ENCODE measurements at regions not wholly inside any gene's neighbourhood (a gene's known extent, or its start where the extent isn't known, plus 50 kb on each side); places are given as distances from the start of the nearest gene placed in this dataset.

DNA sequence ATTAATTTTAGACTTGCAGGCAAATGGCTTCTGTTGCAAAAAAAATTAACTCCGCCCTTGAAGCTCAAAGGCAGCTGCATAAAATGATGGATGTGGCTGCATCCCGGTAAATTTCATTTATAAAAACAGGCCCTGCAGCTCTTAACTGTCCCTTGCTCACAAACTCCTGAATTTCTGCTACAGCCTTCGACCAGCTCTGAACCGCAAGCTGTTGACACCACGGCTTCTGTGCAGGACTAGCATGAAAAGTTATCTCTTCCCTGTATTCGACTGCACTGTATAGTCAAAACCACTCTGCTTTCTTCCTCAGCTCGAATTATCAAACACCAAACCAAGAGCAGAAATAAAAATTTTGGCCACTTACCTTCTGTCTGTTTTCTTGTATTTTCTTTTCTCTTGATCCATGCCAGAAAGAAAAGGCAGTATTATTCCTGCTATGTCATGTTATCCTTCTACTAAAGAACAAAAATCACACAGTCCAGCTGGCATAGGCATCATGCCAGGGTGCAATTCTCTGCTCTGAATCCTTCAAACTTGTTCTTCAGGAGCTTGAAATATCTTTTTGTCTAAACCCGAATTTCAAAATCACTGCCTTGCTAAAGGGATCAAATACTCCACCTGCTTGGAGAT, 195.5 kb upstream of the NCAM2 start:
- ATAC-seq (ENCODE audit: insufficient read depth, low read depth) (no peak), DNase-seq (no peak)
- Histone ChIP-seq H3K36me3 (ENCODE audit: insufficient read depth, low read length) (no peaks in the 10 kb centered on the region), H4K20me1 (ENCODE audit: insufficient read depth, low read length) (no peaks in the 10 kb centered on the region), H3K27ac (ENCODE audit: low read length) (no peak overlapping the region), H3K79me2 (ENCODE audit: insufficient read depth, low read length) (no peaks in the 10 kb centered on the region), H2AFZ (ENCODE audit: low read depth, low read length) (no peak overlapping the region), H3K4me3 (ENCODE audit: low read depth in 1 of 2, low read length in 2 of 2) (no peak overlapping the region), H3K4me2 (ENCODE audit: insufficient read depth, low read length) (no peak overlapping the region), H3K27me3 (ENCODE audit: insufficient read depth, low read length, poor library complexity) (no peaks in the 10 kb centered on the region), H3K4me1 (ENCODE audit: insufficient read depth, low read length) (no peaks in the 10 kb centered on the region), H3K9ac (ENCODE audit: low read depth, low read length) (no peak overlapping the region), H3K9me3 (ENCODE audit: insufficient read depth, low read length, severe bottlenecking) (no peaks in the 10 kb centered on the region)
- TF ChIP-seq, protein P1, sequence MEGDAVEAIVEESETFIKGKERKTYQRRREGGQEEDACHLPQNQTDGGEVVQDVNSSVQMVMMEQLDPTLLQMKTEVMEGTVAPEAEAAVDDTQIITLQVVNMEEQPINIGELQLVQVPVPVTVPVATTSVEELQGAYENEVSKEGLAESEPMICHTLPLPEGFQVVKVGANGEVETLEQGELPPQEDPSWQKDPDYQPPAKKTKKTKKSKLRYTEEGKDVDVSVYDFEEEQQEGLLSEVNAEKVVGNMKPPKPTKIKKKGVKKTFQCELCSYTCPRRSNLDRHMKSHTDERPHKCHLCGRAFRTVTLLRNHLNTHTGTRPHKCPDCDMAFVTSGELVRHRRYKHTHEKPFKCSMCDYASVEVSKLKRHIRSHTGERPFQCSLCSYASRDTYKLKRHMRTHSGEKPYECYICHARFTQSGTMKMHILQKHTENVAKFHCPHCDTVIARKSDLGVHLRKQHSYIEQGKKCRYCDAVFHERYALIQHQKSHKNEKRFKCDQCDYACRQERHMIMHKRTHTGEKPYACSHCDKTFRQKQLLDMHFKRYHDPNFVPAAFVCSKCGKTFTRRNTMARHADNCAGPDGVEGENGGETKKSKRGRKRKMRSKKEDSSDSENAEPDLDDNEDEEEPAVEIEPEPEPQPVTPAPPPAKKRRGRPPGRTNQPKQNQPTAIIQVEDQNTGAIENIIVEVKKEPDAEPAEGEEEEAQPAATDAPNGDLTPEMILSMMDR (IDR thresholded peaks at IDR 0.05; ENCODE audit: borderline replicate concordance, extremely low read depth, low read length, poor library complexity, severe bottlenecking): no peak
- TF ChIP-seq EZH2 (IDR thresholded peaks at IDR 0.05; ENCODE audit: borderline replicate concordance, low read depth, low read length, severe bottlenecking): no peak

DNA sequence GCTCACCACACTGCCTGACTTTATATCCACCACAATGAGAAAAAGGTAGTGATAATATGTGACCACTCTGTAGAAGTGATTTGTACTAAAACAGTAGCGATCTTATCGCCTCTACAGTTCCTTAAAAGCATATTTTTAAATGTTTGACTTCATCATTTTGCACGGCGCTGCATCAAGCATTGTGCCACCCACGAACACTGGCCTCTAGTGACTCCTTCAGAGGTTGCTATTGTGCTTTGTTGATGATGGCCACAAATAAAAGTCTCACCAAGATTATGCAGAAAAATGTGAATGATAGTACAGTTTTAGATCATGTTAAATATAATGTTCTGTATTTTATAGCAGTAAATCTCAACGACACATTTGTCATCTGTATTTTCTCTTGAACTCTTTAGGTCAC, 186.5 kb upstream of the NCAM2 start:
- TF ChIP-seq, protein P1 (IDR thresholded peaks at IDR 0.05; ENCODE audit: borderline replicate concordance, extremely low read depth, low read length, poor library complexity, severe bottlenecking): no peak
- TF ChIP-seq EZH2 (IDR thresholded peaks at IDR 0.05; ENCODE audit: borderline replicate concordance, low read depth, low read length, severe bottlenecking): no peak
- H3K9ac ChIP-seq (ENCODE audit: low read depth, low read length): no peak overlapping the region
- DNase-seq: no peak
- no peak for ATAC-seq (ENCODE audit: insufficient read depth, low read depth)
- H3K36me3 ChIP-seq (ENCODE audit: insufficient read depth, low read length): no peaks in the 10 kb centered on the region
- H3K27ac ChIP-seq (ENCODE audit: low read length): no peak overlapping the region
- no peaks in the 10 kb centered on the region for H3K79me2 ChIP-seq (ENCODE audit: insufficient read depth, low read length)
- H3K4me2 ChIP-seq (ENCODE audit: insufficient read depth, low read length): no peak overlapping the region
- H4K20me1 ChIP-seq (ENCODE audit: insufficient read depth, low read length): no peaks in the 10 kb centered on the region
- no peak overlapping the region for H2AFZ ChIP-seq (ENCODE audit: low read depth, low read length)
- no peak overlapping the region for H3K4me3 ChIP-seq (ENCODE audit: low read depth in 1 of 2, low read length in 2 of 2)
- H3K27me3 ChIP-seq (ENCODE audit: insufficient read depth, low read length, poor library complexity): no peaks in the 10 kb centered on the region
- no peaks in the 10 kb centered on the region for H3K9me3 ChIP-seq (ENCODE audit: insufficient read depth, low read length, severe bottlenecking)
- no peaks in the 10 kb centered on the region for H3K4me1 ChIP-seq (ENCODE audit: insufficient read depth, low read length)

DNA sequence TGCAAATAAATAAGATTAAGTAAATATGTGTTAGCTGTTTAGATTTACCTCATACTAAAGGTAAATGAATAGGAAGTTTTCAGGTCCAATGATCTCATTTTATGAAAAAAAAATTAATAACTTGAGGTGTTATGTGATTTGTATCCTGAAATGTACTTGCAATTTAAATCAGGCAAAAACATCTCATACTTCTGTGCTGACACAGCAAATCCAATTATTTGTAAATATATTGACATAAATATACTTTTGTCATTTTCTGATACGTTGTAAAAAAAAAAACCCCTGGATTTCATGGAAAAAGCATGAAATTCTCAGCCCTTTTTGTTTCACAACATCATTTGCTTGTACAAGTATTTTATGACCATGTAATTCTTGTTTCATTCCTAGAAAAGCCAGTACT, 184.1 kb upstream of the NCAM2 start:
- Histone ChIP-seq H3K27me3 (ENCODE audit: insufficient read depth, low read length, poor library complexity) (no peaks in the 10 kb centered on the region), H4K20me1 (ENCODE audit: insufficient read depth, low read length) (no peaks in the 10 kb centered on the region), H3K4me1 (ENCODE audit: insufficient read depth, low read length) (no peaks in the 10 kb centered on the region), H2AFZ (ENCODE audit: low read depth, low read length) (no peak overlapping the region), H3K9ac (ENCODE audit: low read depth, low read length) (no peak overlapping the region), H3K36me3 (ENCODE audit: insufficient read depth, low read length) (no peaks in the 10 kb centered on the region), H3K4me2 (ENCODE audit: insufficient read depth, low read length) (no peak overlapping the region), H3K9me3 (ENCODE audit: insufficient read depth, low read length, severe bottlenecking) (no peaks in the 10 kb centered on the region), H3K27ac (ENCODE audit: low read length) (no peak overlapping the region), H3K4me3 (ENCODE audit: low read depth in 1 of 2, low read length in 2 of 2) (no peak overlapping the region), H3K79me2 (ENCODE audit: insufficient read depth, low read length) (no peaks in the 10 kb centered on the region)
- TF ChIP-seq EZH2 (IDR thresholded peaks at IDR 0.05; ENCODE audit: borderline replicate concordance, low read depth, low read length, severe bottlenecking): no peak
- TF ChIP-seq, protein P1 (IDR thresholded peaks at IDR 0.05; ENCODE audit: borderline replicate concordance, extremely low read depth, low read length, poor library complexity, severe bottlenecking): no peak
- no peak for ATAC-seq (ENCODE audit: insufficient read depth, low read depth)
- DNase-seq: no peak

All from DND-41 (cell line).